ENCODE measurements at regions not wholly inside any gene's neighbourhood (a gene's known extent, or its start where the extent isn't known, plus 50 kb on each side); places are given as distances from the start of the nearest gene placed in this dataset.

DNA sequence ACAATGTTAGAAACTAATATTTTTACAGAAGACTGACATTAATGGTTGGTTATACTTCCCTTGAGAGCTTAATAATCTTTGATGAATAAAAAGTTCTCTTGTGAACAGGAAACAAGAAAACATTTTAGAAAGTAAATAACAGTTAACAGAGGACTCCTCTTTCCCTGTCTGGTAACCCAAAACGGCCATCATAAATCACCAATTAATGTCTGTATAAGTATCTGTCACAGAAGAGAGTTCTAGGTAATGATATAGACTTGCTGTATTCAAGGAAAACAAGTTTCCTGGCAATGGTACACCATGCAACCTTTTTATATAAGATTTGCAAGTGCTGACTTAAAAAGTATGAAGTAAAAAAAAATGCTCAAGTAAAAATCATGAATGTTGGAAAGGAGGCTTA is 426.7 kb downstream of the SOX2 start:
- H3F3A ChIP-seq (ENCODE audit: insufficient read depth), result no peaks in the 10 kb centered on the region
- TF ChIP-seq EZH2 (IDR thresholded peaks at IDR 0.05; ENCODE audit: insufficient read depth, poor library complexity, severe bottlenecking) (no peak), EZH2phosphoT487 (IDR thresholded peaks at IDR 0.05; ENCODE audit: insufficient read depth, low read depth) (no peak)
- no peak for DNase-seq
- no peaks in the 10 kb centered on the region for H3K9me3 ChIP-seq (ENCODE audit: low read depth)
- WGBS, 2 experiments (ENCODE audit: low coverage in 1 of 2, low lambda C conversion rate in 2 of 2, missing lambda C conversion rate in 2 of 2), result 0% methylated on average over 1 of the region's 1 CpG
- H3K4me3 ChIP-seq, result no peak overlapping the region
- H3K36me3 ChIP-seq (ENCODE audit: low read depth), result no peaks in the 10 kb centered on the region
- no peak overlapping the region for H2AFZ ChIP-seq
- H4K20me1 ChIP-seq (ENCODE audit: insufficient read depth), result no peaks in the 10 kb centered on the region
- H3K9me2 ChIP-seq (ENCODE audit: insufficient read depth), result no peaks in the 10 kb centered on the region
- H3K79me2 ChIP-seq (ENCODE audit: insufficient read depth), result no peaks in the 10 kb centered on the region
- H3K9ac ChIP-seq, result no peak overlapping the region
- no peak overlapping the region for H3K4me2 ChIP-seq (ENCODE audit: unreplicated experiment)
- in situ Hi-C loops (cut with MboI), result no loop called here
- no peaks in the 10 kb centered on the region for H3K4me1 ChIP-seq (ENCODE audit: insufficient read depth)
- H3K27ac ChIP-seq, result no peak overlapping the region
- H3K27me3 ChIP-seq (replicated peaks; ENCODE audit: insufficient read depth), result no peaks in the 10 kb centered on the region

DNA sequence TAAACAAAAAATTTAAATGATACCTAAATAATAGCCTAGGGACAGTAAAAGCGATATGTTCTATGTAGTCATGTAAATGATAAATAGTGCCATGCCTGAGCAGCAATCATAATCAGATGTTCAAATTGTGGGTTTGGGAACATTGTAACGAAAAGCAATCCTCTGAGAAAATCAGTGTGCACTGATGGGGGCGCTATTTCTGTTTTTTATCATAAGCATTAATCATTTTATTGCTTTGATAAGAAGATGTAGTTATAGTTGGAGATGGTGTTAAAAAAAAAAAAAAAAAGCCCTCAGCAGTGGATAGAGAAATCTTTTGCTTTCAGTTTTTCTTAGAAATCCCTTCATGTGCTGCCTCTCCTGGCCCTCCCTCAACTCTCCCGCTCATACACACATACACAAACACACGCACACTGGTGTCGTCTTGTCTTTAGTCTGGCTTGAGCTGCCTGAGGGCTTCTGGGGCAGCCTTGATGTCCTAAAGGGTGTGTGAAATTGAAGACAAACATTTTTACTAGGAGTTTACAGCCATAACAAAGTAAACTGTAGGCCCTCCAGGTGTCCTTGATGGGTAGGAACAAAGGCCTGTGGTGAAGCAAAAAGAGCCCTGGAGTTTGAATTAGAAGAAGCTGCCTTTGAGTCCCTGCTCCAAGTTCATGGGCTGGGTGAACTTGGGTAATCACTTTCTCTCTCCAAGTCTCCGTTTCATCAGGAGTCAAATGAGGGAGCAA is 428.1 kb downstream of the SOX2 start:
- H3K4me2 ChIP-seq (ENCODE audit: unreplicated experiment), result no peak overlapping the region
- WGBS, 2 experiments (ENCODE audit: low coverage in 1 of 2, low lambda C conversion rate in 2 of 2, missing lambda C conversion rate in 2 of 2), result 16 to 20% methylated on average over 7 of the region's 7 CpGs
- in situ Hi-C loops (cut with MboI), result no loop called here
- H2AFZ ChIP-seq, result no peak overlapping the region
- no peak for DNase-seq
- no peaks in the 10 kb centered on the region for H3K9me2 ChIP-seq (ENCODE audit: insufficient read depth)
- no peak overlapping the region for H3K27ac ChIP-seq
- no peaks in the 10 kb centered on the region for H3K36me3 ChIP-seq (ENCODE audit: low read depth)
- H3K4me3 ChIP-seq, result no peak overlapping the region
- H3K9me3 ChIP-seq (ENCODE audit: low read depth), result no peaks in the 10 kb centered on the region
- no peaks in the 10 kb centered on the region for H3F3A ChIP-seq (ENCODE audit: insufficient read depth)
- no peak overlapping the region for H3K9ac ChIP-seq
- no peaks in the 10 kb centered on the region for H3K27me3 ChIP-seq (replicated peaks; ENCODE audit: insufficient read depth)
- H4K20me1 ChIP-seq (ENCODE audit: insufficient read depth), result no peaks in the 10 kb centered on the region
- TF ChIP-seq EZH2phosphoT487 (IDR thresholded peaks at IDR 0.05; ENCODE audit: insufficient read depth, low read depth) (no peak), EZH2 (IDR thresholded peaks at IDR 0.05; ENCODE audit: insufficient read depth, poor library complexity, severe bottlenecking) (no peak)
- no peaks in the 10 kb centered on the region for H3K79me2 ChIP-seq (ENCODE audit: insufficient read depth)
- H3K4me1 ChIP-seq (ENCODE audit: insufficient read depth), result no peaks in the 10 kb centered on the region

DNA sequence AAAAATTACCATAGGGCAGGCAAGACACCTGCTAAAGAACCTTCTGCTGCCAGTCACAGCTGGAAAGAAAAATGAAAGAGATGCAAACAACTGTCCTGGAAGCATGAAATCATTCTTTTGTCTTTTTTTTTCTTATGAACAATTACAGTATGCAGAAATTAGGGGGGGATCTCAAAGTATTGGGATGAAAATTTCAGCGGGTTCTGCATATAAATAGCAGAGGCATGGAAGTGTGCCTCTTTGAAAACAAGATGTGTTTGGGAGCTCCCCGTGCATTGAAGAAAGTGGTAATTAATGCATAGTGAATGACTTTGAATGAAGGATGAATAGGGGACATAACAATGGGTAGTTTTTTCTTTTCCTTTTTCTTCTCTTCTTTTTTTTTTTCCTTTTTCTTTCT is 431.2 kb downstream of the SOX2 start:
- no peaks in the 10 kb centered on the region for H3K27me3 ChIP-seq (replicated peaks; ENCODE audit: insufficient read depth)
- no peaks in the 10 kb centered on the region for H3K9me3 ChIP-seq (ENCODE audit: low read depth)
- H3K9me2 ChIP-seq (ENCODE audit: insufficient read depth), result no peaks in the 10 kb centered on the region
- no peak overlapping the region for H3K9ac ChIP-seq
- H4K20me1 ChIP-seq (ENCODE audit: insufficient read depth), result no peaks in the 10 kb centered on the region
- no peak overlapping the region for H3K27ac ChIP-seq
- H3K4me2 ChIP-seq (ENCODE audit: unreplicated experiment), result no peak overlapping the region
- no peaks in the 10 kb centered on the region for H3K79me2 ChIP-seq (ENCODE audit: insufficient read depth)
- WGBS, 2 experiments (ENCODE audit: low coverage in 1 of 2, low lambda C conversion rate in 2 of 2, missing lambda C conversion rate in 2 of 2), result 0 to 1% methylated on average over 2 of the region's 2 CpGs
- DNase-seq, result no peak
- TF ChIP-seq EZH2phosphoT487 (IDR thresholded peaks at IDR 0.05; ENCODE audit: insufficient read depth, low read depth) (no peak), EZH2 (IDR thresholded peaks at IDR 0.05; ENCODE audit: insufficient read depth, poor library complexity, severe bottlenecking) (no peak)
- H3K4me3 ChIP-seq, result no peak overlapping the region
- H3K4me1 ChIP-seq (ENCODE audit: insufficient read depth), result no peaks in the 10 kb centered on the region
- no peak overlapping the region for H2AFZ ChIP-seq
- in situ Hi-C loops (cut with MboI), result no loop called here
- no peaks in the 10 kb centered on the region for H3F3A ChIP-seq (ENCODE audit: insufficient read depth)
- H3K36me3 ChIP-seq (ENCODE audit: low read depth), result no peaks in the 10 kb centered on the region

DNA sequence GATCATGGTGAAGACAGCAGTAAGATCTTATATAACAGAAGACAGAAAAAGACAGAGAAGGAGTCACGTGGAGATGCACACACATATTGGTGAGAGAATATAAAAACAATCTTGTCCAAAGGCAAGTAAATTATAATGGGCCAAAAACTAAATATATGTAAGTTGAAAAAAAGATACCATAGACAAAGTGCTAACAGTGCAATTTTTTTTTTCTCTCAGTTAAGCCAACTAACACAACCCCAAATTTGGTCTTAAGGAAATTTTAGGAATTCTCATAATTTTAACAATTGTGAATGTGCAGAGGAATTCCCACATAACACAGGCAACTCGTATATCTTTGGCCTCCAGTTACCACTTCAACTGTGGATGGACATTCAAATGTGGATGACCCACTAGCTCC is 432.2 kb downstream of the SOX2 start:
- Histone ChIP-seq H3K9ac (no peak overlapping the region), H3K27me3 (replicated peaks; ENCODE audit: insufficient read depth) (no peaks in the 10 kb centered on the region), H3K4me3 (no peak overlapping the region), H2AFZ (no peak overlapping the region), H4K20me1 (ENCODE audit: insufficient read depth) (no peaks in the 10 kb centered on the region), H3K4me2 (ENCODE audit: unreplicated experiment) (no peak overlapping the region), H3K9me3 (ENCODE audit: low read depth) (no peaks in the 10 kb centered on the region), H3K36me3 (ENCODE audit: low read depth) (no peaks in the 10 kb centered on the region), H3K9me2 (ENCODE audit: insufficient read depth) (no peaks in the 10 kb centered on the region), H3F3A (ENCODE audit: insufficient read depth) (no peaks in the 10 kb centered on the region), H3K79me2 (ENCODE audit: insufficient read depth) (no peaks in the 10 kb centered on the region), H3K4me1 (ENCODE audit: insufficient read depth) (no peaks in the 10 kb centered on the region), H3K27ac (no peak overlapping the region)
- 2 to 6% methylated on average over 2 of the region's 2 CpGs for WGBS, 2 experiments (ENCODE audit: low coverage in 1 of 2, low lambda C conversion rate in 2 of 2, missing lambda C conversion rate in 2 of 2)
- DNase-seq, result no peak
- in situ Hi-C loops (cut with MboI), result no loop called here
- TF ChIP-seq EZH2phosphoT487 (IDR thresholded peaks at IDR 0.05; ENCODE audit: insufficient read depth, low read depth) (no peak), EZH2 (IDR thresholded peaks at IDR 0.05; ENCODE audit: insufficient read depth, poor library complexity, severe bottlenecking) (no peak)

Measured in GM23248 (cell line).